CD4-positive, alpha-beta T cell treated with Interleukin-1 beta for 1 hour (primary cell): ENCODE measurements at regions not wholly inside any gene's neighbourhood (a gene's known extent, or its start where the extent isn't known, plus 50 kb on each side); places are given as distances from the start of the nearest gene placed in this dataset.

Experiments used
- DNase-seq, 2 donors: peaks; one replicate each; pipeline ENCODE4 v3.0.0-alpha.2; 2020 to 2022

DNA sequence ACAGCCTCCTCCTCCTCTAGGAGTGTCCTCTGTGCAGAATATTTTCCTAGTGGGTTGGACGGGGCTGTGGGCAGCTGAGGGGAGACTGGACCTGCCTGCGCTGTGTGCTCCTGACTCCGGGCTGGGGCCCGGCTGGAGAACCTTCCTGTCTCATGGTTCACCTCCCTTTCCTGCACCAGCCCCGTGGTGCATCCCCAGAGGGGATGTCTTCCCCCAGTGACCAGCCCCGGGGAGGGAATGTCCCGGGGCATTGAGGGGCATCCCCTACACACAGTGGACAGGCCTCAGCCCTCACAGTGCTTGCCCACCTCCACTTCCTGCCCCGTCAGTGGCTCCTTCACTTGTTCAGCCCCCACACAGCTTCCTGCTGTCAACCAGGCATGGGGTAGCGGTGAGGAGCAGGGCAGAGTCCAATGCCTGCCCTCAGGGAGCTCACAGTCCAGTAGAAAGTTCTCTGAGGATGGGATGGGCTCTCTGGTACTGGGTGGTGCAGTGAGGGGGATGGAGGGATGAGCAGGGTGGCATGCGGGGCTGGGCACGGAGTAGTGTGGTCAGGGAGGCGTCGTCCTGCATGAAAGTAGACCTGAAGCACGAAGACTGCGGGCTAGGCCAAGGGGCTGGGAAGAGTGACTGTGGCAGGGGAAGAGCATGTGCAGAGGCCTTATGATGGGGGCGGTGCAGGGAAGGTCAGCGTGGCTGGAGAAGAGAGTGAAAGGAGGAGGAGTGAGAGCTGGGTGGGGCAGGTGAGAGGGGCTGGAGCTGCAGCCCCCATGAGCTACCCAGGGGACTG is 52.1 kb upstream of the PITX1 start:
- no peak for DNase-seq

DNA sequence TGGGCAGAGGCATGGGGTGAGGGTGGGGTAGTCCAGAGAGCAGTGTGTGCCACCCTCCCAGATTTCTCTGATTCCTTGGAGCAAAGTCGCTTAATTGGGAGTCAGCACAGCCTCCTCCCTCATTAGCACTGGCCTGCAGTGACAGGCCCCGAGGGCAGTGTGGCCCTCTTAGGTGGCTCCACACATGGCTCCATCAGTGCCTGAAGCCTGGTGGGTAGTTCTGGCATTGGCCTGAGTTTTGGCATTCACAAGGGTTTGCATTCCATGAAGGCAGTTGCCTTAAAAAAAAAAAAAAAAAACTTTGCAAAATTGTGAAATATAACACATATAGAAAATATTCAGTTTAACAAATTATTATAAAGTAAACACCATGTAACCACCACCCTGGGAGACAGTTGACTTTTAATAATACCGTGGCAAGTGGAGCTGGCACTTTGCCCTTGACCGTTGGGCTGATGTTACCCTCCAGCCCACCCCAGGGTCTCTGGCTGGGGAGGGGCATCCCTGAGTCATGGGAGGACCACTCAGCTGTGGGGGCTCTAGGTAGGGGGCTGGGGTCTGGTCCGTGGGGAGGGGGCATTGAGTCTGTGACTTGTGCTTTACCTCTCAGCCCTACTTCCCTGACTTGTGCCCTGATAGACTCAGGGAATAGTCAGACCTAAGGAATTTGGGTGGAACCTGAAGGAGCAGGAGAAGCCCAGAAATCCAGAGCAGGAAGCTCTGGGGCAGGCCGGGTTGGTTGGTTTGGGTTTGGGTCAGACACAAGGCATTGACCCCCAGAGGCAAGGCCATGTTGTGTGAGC is 51.3 kb upstream of the PITX1 start:
- no peak for DNase-seq
